ENCODE measurements at regions not wholly inside any gene's neighbourhood (a gene's known extent, or its start where the extent isn't known, plus 50 kb on each side); places are given as distances from the start of the nearest gene placed in this dataset.

- ATAC-seq (no peak), DNase-seq (ENCODE audit: low read depth, low spot score) (no peak), FAIRE-seq (no peak)
- POLR2A ChIA-PET = interaction anchor here (0.6 kb wide), 1 partner anchor 1290 kb away, joined by 3 read pairs; no protein-coding TSS in a partner anchor
- no peak for TF ChIP-seq ZNF687 (IDR thresholded peaks at IDR 0.05)
- no peak for TF ChIP-seq E2F4 (IDR thresholded peaks at IDR 0.05; ENCODE audit: low read depth, low read length)
- no peak for TF ChIP-seq NRF1 (conservative IDR thresholded peaks at IDR 0.05; ENCODE audit: low read depth, low read length)
- no peak for TF ChIP-seq JUND (IDR thresholded peaks at IDR 0.05; ENCODE audit: low read depth, low read length)
- no peak for TF ChIP-seq TARDBP (IDR thresholded peaks at IDR 0.05; ENCODE audit: borderline replicate concordance)
- TF ChIP-seq SIX5 (IDR thresholded peaks at IDR 0.05; ENCODE audit: low read depth, low read length, severe bottlenecking) = no peak
- no peak for TF ChIP-seq SUZ12 (IDR thresholded peaks at IDR 0.05; ENCODE audit: unreplicated experiment)
- H3K4me1 ChIP-seq (ENCODE audit: control insufficient read depth, insufficient read depth, low read length) = peaks cover 9% of the 10 kb centered on the region
- H3K79me2 ChIP-seq (ENCODE audit: control insufficient read depth, insufficient read depth, low read length) = no peaks in the 10 kb centered on the region
- intact Hi-C loops (cut with micrococcal nuclease; ENCODE audit: unreplicated experiment) = no loop called here
- no peak overlapping the region for H3K27ac ChIP-seq (ENCODE audit: control insufficient read depth, insufficient read depth)
- in situ Hi-C loops (cut with MboI) = no loop called here
- H2AFZ ChIP-seq (ENCODE audit: control insufficient read depth, low read depth, low read length) = no peak overlapping the region
- H3K27me3 ChIP-seq (replicated peaks in 1 of 2; ENCODE audit: control insufficient read depth in 2 of 2, insufficient read depth in 2 of 2, low read length in 1 of 2) = no peaks in the 10 kb centered on the region
- H4K20me1 ChIP-seq (ENCODE audit: control insufficient read depth, insufficient read depth) = no peaks in the 10 kb centered on the region
- RAD21 ChIA-PET (ENCODE audit: unreplicated experiment) = no interaction called here
- 14% methylated on average over 2 of the region's 2 CpGs for WGBS (ENCODE audit: insufficient coverage, insufficient replicate concordance, low lambda C conversion rate, missing lambda C conversion rate)
- SMC1A ChIA-PET (ENCODE audit: uncharacterized antibody, unreplicated experiment) = interaction anchor here (0.9 to 1.4 kb wide), 2 partner anchors 30 to 651 kb away, joined by 3 read pairs; no protein-coding TSS in a partner anchor
- no peaks in the 10 kb centered on the region; the same call in 2 of the 3 replicates for H3K9me3 ChIP-seq (replicated peaks; ENCODE audit: control insufficient read depth, insufficient read depth, low read length)
- CTCF ChIA-PET = no interaction called here
- H3K4me3 ChIP-seq = no peak overlapping the region
- BruUV-seq (replicated peaks) = no TSS peak
- H3K4me2 ChIP-seq (ENCODE audit: control insufficient read depth, insufficient read depth) = no peak overlapping the region
- H3K36me3 ChIP-seq (ENCODE audit: control insufficient read depth in 2 of 2, insufficient read depth in 2 of 2, low read length in 1 of 2) = no peaks in the 10 kb centered on the region
- H3K9ac ChIP-seq (ENCODE audit: control insufficient read depth, insufficient read depth, low read length) = no peak overlapping the region
These were observed 213.9 kb upstream of the USP25 start for GRCh38 chr21:15515908-15516307.
